RWPE2 (cell line): ENCODE measurements at regions not wholly inside any gene's neighbourhood (a gene's known extent, or its start where the extent isn't known, plus 50 kb on each side); places are given as distances from the start of the nearest gene placed in this dataset.
"Not testable (repeated sequence)": the region's sequence is repeated elsewhere in the genome, so short reads cannot be mapped to it uniquely, and the experiment has no call there.

Source experiments
- ATAC-seq: fragments of 200-7000 bp; cut with Tn5 transposase; 3 replicates; pipeline ENCODE4 v1.9.1; 2021; ENCODE audit warnings: low read depth
- DNase-seq: peaks from one replicate; pipeline ENCODE4 v3.0.0-alpha.2; 2020; ENCODE audit warnings: low spot score
- H3K27ac ChIP-seq: fragments of 450-650 bp; 2 replicates; pipeline ENCODE4 v1.5.1; 2017; ENCODE audit warnings: mild to moderate bottlenecking; ENCODE audit not compliant: poor library complexity, severe bottlenecking
- H3K27me3 ChIP-seq: fragments of 250-450 bp; sonication (Bioruptor Pico); 2 replicates; pipeline ENCODE4 v1.5.1; 2021; ENCODE audit warnings: mild to moderate bottlenecking, moderate library complexity; ENCODE audit not compliant: insufficient read depth, poor library complexity, severe bottlenecking
- H3K36me3 ChIP-seq: fragments of 250-450 bp; sonication (Bioruptor Pico); 2 replicates; pipeline ENCODE4 v1.5.1; 2020; ENCODE audit warnings: low read depth, mild to moderate bottlenecking, moderate library complexity
- H3K4me1 ChIP-seq: fragments of 250-450 bp; sonication (Bioruptor Pico); 2 replicates; pipeline ENCODE4 v1.5.1; 2021; ENCODE audit warnings: mild to moderate bottlenecking, moderate library complexity; ENCODE audit not compliant: insufficient read depth, poor library complexity, severe bottlenecking
- H3K4me3 ChIP-seq: fragments of 250-450 bp; sonication (Bioruptor Pico); 2 replicates; pipeline ENCODE4 v1.5.1; 2021; ENCODE audit warnings: mild to moderate bottlenecking, moderate library complexity; ENCODE audit not compliant: severe bottlenecking
- H3K9me3 ChIP-seq: fragments of 250-450 bp; sonication (Bioruptor Pico); 2 replicates; pipeline ENCODE4 v1.5.1; 2021; ENCODE audit warnings: mild to moderate bottlenecking, moderate library complexity; ENCODE audit not compliant: severe bottlenecking
- TF ChIP-seq, protein P1 (sequence below): fragments of 450-650 bp; IDR thresholded peaks from one replicate; pipeline ENCODE4 v1.5.1; 2017; ENCODE audit warnings: mild to moderate bottlenecking, moderate library complexity; ENCODE audit not compliant: poor library complexity, severe bottlenecking

DNA sequence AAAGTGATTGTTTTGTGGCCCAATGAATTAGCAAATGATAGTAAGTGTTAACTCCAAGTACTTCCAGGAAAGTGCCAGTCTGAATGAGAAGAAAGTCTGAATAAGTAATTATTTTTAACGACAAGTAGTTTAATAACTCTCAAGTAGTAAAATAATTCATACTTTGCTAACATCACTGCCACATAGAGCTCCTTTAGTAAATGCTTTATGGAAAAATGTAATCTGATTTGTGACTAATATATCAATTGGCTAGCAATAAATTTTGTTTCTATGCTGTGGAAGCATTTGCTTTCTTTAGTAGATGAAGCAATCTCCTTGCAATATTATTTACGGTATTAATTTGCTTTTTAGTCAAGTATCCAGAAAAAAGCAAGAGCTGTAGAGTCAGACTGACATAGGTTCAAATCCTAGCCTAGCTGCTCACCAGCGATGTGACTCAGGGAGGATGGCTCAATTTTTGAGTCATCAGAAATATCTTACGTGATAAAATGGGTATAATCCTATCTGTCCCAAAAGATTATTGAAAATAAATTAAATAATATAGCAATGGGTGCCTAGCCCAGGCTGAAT lies 329.3 kb downstream of the FGFR2 start:
- TF ChIP-seq, protein P1, sequence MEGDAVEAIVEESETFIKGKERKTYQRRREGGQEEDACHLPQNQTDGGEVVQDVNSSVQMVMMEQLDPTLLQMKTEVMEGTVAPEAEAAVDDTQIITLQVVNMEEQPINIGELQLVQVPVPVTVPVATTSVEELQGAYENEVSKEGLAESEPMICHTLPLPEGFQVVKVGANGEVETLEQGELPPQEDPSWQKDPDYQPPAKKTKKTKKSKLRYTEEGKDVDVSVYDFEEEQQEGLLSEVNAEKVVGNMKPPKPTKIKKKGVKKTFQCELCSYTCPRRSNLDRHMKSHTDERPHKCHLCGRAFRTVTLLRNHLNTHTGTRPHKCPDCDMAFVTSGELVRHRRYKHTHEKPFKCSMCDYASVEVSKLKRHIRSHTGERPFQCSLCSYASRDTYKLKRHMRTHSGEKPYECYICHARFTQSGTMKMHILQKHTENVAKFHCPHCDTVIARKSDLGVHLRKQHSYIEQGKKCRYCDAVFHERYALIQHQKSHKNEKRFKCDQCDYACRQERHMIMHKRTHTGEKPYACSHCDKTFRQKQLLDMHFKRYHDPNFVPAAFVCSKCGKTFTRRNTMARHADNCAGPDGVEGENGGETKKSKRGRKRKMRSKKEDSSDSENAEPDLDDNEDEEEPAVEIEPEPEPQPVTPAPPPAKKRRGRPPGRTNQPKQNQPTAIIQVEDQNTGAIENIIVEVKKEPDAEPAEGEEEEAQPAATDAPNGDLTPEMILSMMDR: no peak
- ATAC-seq (no peak), DNase-seq (no peak)
- no peaks in the 10 kb centered on the region for H3K9me3 ChIP-seq
- no peaks in the 10 kb centered on the region for H3K4me1 ChIP-seq
- no peak overlapping the region for H3K27ac ChIP-seq
- no peaks in the 10 kb centered on the region for H3K36me3 ChIP-seq
- no peak overlapping the region for H3K4me3 ChIP-seq
- H3K27me3 ChIP-seq: no peaks in the 10 kb centered on the region

GRCh38 chr10:121270906-121271305 lies 327.3 kb downstream of the FGFR2 start:
- ATAC-seq (no peak), DNase-seq (no peak)
- no peaks in the 10 kb centered on the region for H3K27me3 ChIP-seq

GRCh38 chr10:121276046-121276445 lies 322.2 kb downstream of the FGFR2 start:
- no peak for ATAC-seq
- no peak overlapping the region for H3K27ac ChIP-seq
- no peaks in the 10 kb centered on the region for H3K36me3 ChIP-seq
- no peaks in the 10 kb centered on the region for H3K27me3 ChIP-seq
- H3K4me3 ChIP-seq: no peak overlapping the region
- TF ChIP-seq, protein P1: no peak
- H3K4me1 ChIP-seq: no peaks in the 10 kb centered on the region
- no peak for DNase-seq
- no peaks in the 10 kb centered on the region for H3K9me3 ChIP-seq

More at GRCh38 chr10:121270906-121271305, 327.3 kb downstream of the FGFR2 start:
- Histone ChIP-seq H3K4me1 (no peaks in the 10 kb centered on the region), H3K4me3 (no peak overlapping the region), H3K36me3 (no peaks in the 10 kb centered on the region), H3K9me3 (no peaks in the 10 kb centered on the region), H3K27ac (no peak overlapping the region)
- TF ChIP-seq, protein P1: no peak

DNA sequence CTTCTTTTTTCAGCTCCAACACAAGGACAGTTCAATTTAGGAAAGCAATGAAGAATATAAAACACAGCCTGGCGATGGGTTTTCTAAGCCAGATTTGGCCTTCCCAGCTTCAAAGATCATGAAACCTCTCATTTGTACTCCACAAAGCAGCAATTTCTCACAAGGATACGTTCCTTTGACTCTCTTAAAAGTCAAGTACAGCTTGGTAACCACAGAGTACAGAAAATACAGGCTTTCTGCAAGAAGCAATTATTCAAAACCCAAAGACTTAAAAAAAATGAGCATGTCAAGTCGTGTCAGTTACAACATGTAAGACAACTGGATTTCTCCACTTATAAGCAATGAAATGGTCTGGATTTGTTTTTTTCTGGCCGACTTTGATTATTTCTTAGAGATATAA lies 321.4 kb downstream of the FGFR2 start:
- no peaks in the 10 kb centered on the region for H3K4me1 ChIP-seq
- H3K27ac ChIP-seq: no peak overlapping the region
- H3K27me3 ChIP-seq: no peaks in the 10 kb centered on the region
- no peaks in the 10 kb centered on the region for H3K36me3 ChIP-seq
- DNase-seq (no peak), ATAC-seq (no peak)
- TF ChIP-seq, protein P1: no peak
- H3K4me3 ChIP-seq: no peak overlapping the region
- no peaks in the 10 kb centered on the region for H3K9me3 ChIP-seq

GRCh38 chr10:121278386-121278785 lies 319.9 kb downstream of the FGFR2 start:
- H3K36me3 ChIP-seq, H3K4me1 ChIP-seq, DNase-seq, ATAC-seq, H3K4me3 ChIP-seq, H3K27me3 ChIP-seq, H3K9me3 ChIP-seq, H3K27ac ChIP-seq: not testable (repeated sequence)
